SH-SY5Y (cell line): ENCODE measurements at regions not wholly inside any gene's neighbourhood (a gene's known extent, or its start where the extent isn't known, plus 50 kb on each side); places are given as distances from the start of the nearest gene placed in this dataset.

Experiments used
- GATA2 ChIP-seq: IDR thresholded peaks from 2 replicates; pipeline ENCODE4 v1.6.1; 2011; ENCODE audit warnings: mild to moderate bottlenecking, low read depth, low read length
- GATA3 ChIP-seq: IDR thresholded peaks from 2 replicates; pipeline ENCODE4 v1.6.1; 2011; ENCODE audit warnings: low read depth, mild to moderate bottlenecking, low read length, moderate library complexity

DNA sequence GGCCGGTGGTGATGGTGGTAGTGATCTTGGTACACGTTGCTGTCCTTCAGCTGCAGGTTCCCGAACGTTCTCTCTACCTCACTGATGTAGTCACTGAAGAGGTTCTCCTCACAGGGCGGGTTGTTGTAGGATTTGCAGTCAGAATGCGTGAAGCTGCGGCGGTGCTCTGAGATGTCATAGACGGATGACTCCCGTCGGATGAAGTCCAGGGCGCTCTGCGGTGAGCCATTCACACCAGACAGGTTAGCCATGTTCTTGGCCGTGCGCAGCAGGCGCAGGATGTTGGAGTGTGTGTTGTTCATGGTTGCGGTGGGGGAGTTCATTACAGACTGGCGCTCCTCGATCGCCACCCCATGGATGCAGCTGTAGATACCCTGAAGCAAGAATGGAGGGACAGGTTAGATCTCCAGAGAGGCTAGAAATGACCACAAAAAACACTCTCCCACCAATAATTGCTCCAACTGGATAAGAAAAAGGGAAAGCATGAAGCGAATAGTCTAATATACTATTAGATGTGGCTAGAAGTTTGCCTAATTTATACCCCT is 367.8 kb downstream of the EMP1 start:
- TF ChIP-seq GATA2 = no peak
- no peak for TF ChIP-seq GATA3
